ENCODE measurements at regions not wholly inside any gene's neighbourhood (a gene's known extent, or its start where the extent isn't known, plus 50 kb on each side); places are given as distances from the start of the nearest gene placed in this dataset.

- H3K4me1 ChIP-seq (ENCODE audit: control insufficient read depth in 3 of 3, insufficient read depth in 2 of 3, low read depth in 1 of 3, low read length in 2 of 3) = peaks cover 0 to 35% (median 8%) of the 10 kb centered on the region in 3 donors
- H3K27me3 ChIP-seq (ENCODE audit: control insufficient read depth in 3 of 3, insufficient read depth in 3 of 3, low read length in 3 of 3) = no peaks in the 10 kb centered on the region
- FAIRE-seq = no peak
- WGBS, 3 donors = 21 to 38% (median 25%) methylated on average over 8 of the region's 8 CpGs
- H3K9me3 ChIP-seq (ENCODE audit: control insufficient read depth in 2 of 2, insufficient read depth in 1 of 2, low read depth in 1 of 2, low read length in 1 of 2) = peaks cover 0 to 7% of the 10 kb centered on the region in 2 donors
- H3K4me3 ChIP-seq (ENCODE audit: low read depth in 1 of 3, low read length in 3 of 3) = no peak overlapping the region
- H3K27ac ChIP-seq (ENCODE audit: low read depth in 1 of 3, low read length in 2 of 3) = peak overlapping the region; percentile 61 to 92 (median 90)
- no peaks in the 10 kb centered on the region for H3K36me3 ChIP-seq (ENCODE audit: control insufficient read depth in 3 of 3, insufficient read depth in 2 of 3, low read depth in 1 of 3, low read length in 3 of 3)
- DNase-seq = peak; percentile 80 to 93
Measured at GRCh38 chr15:58331913-58332675, 99.7 kb upstream of the LIPC start.

GRCh38 chr15:58332676-58333400 lies 99.0 kb upstream of the LIPC start:
- peaks cover 0 to 35% (median 8%) of the 10 kb centered on the region in 3 donors for H3K4me1 ChIP-seq (ENCODE audit: control insufficient read depth in 3 of 3, insufficient read depth in 2 of 3, low read depth in 1 of 3, low read length in 2 of 3)
- H3K27ac ChIP-seq (ENCODE audit: low read depth in 1 of 3, low read length in 2 of 3) = peak overlapping the region; percentile 61 to 92 (median 90)
- no peak for FAIRE-seq
- DNase-seq = peak; percentile 41 to 49
- H3K9me3 ChIP-seq (ENCODE audit: control insufficient read depth in 2 of 2, insufficient read depth in 1 of 2, low read depth in 1 of 2, low read length in 1 of 2) = peaks cover 0 to 4% of the 10 kb centered on the region in 2 donors
- no peaks in the 10 kb centered on the region for H3K27me3 ChIP-seq (ENCODE audit: control insufficient read depth in 3 of 3, insufficient read depth in 3 of 3, low read length in 3 of 3)
- H3K4me3 ChIP-seq (ENCODE audit: low read depth in 1 of 3, low read length in 3 of 3) = no peak overlapping the region
- H3K36me3 ChIP-seq (ENCODE audit: control insufficient read depth in 3 of 3, insufficient read depth in 2 of 3, low read depth in 1 of 3, low read length in 3 of 3) = no peaks in the 10 kb centered on the region

- Histone ChIP-seq H3K9me3 (ENCODE audit: control insufficient read depth in 2 of 2, insufficient read depth in 1 of 2, low read depth in 1 of 2, low read length in 1 of 2) (peaks cover 0 to 4% of the 10 kb centered on the region in 2 donors), H3K27me3 (ENCODE audit: control insufficient read depth in 3 of 3, insufficient read depth in 3 of 3, low read length in 3 of 3) (no peaks in the 10 kb centered on the region), H3K4me1 (ENCODE audit: control insufficient read depth in 3 of 3, insufficient read depth in 2 of 3, low read depth in 1 of 3, low read length in 2 of 3) (peaks cover 0 to 35% (median 8%) of the 10 kb centered on the region in 3 donors), H3K4me3 (ENCODE audit: low read depth in 1 of 3, low read length in 3 of 3) (no peak overlapping the region), H3K27ac (ENCODE audit: low read depth in 1 of 3, low read length in 2 of 3) (no peak overlapping the region), H3K36me3 (ENCODE audit: control insufficient read depth in 3 of 3, insufficient read depth in 2 of 3, low read depth in 1 of 3, low read length in 3 of 3) (no peaks in the 10 kb centered on the region)
- FAIRE-seq = no peak
- WGBS, 3 donors = 90 to 100% (median 92%) methylated on average over 2 of the region's 2 CpGs
- no peak for DNase-seq
Measured at GRCh38 chr15:58334803-58335202, 97.0 kb upstream of the LIPC start.

- Histone ChIP-seq H3K9me3 (ENCODE audit: control insufficient read depth in 2 of 2, insufficient read depth in 1 of 2, low read depth in 1 of 2, low read length in 1 of 2) (peaks cover 0 to 4% of the 10 kb centered on the region in 2 donors), H3K4me1 (ENCODE audit: control insufficient read depth in 3 of 3, insufficient read depth in 2 of 3, low read depth in 1 of 3, low read length in 2 of 3) (peaks cover 0 to 23% (median 3%) of the 10 kb centered on the region in 3 donors), H3K27ac (ENCODE audit: low read depth in 1 of 3, low read length in 2 of 3) (no peak overlapping the region), H3K27me3 (ENCODE audit: control insufficient read depth in 3 of 3, insufficient read depth in 3 of 3, low read length in 3 of 3) (no peaks in the 10 kb centered on the region), H3K4me3 (ENCODE audit: low read depth in 1 of 3, low read length in 3 of 3) (no peak overlapping the region), H3K36me3 (ENCODE audit: control insufficient read depth in 3 of 3, insufficient read depth in 2 of 3, low read depth in 1 of 3, low read length in 3 of 3) (no peaks in the 10 kb centered on the region)
- WGBS, 3 donors = 53 to 83% (median 62%) methylated on average over 3 of the region's 3 CpGs
- FAIRE-seq = no peak
- no peak for DNase-seq
Measured at GRCh38 chr15:58336161-58336560, 95.6 kb upstream of the LIPC start.

- H3K36me3 ChIP-seq (ENCODE audit: control insufficient read depth in 3 of 3, insufficient read depth in 2 of 3, low read depth in 1 of 3, low read length in 3 of 3) = no peaks in the 10 kb centered on the region
- DNase-seq (no peak), FAIRE-seq (no peak)
- H3K27me3 ChIP-seq (ENCODE audit: control insufficient read depth in 3 of 3, insufficient read depth in 3 of 3, low read length in 3 of 3) = no peaks in the 10 kb centered on the region
- H3K4me1 ChIP-seq (ENCODE audit: control insufficient read depth in 3 of 3, insufficient read depth in 2 of 3, low read depth in 1 of 3, low read length in 2 of 3) = no peaks in the 10 kb centered on the region
- H3K4me3 ChIP-seq (ENCODE audit: low read depth in 1 of 3, low read length in 3 of 3) = no peak overlapping the region
- 65 to 89% (median 82%) methylated on average over 3 of the region's 3 CpGs for WGBS, 3 donors
- no peaks in the 10 kb centered on the region for H3K9me3 ChIP-seq (ENCODE audit: control insufficient read depth in 2 of 2, insufficient read depth in 1 of 2, low read depth in 1 of 2, low read length in 1 of 2)
- no peak overlapping the region for H3K27ac ChIP-seq (ENCODE audit: low read depth in 1 of 3, low read length in 2 of 3)
Measured at GRCh38 chr15:58340176-58340575, 91.6 kb upstream of the LIPC start.

GRCh38 chr15:58342508-58342907 lies 89.3 kb upstream of the LIPC start:
- no peaks in the 10 kb centered on the region for H3K36me3 ChIP-seq (ENCODE audit: control insufficient read depth in 3 of 3, insufficient read depth in 2 of 3, low read depth in 1 of 3, low read length in 3 of 3)
- H3K4me1 ChIP-seq (ENCODE audit: control insufficient read depth in 3 of 3, insufficient read depth in 2 of 3, low read depth in 1 of 3, low read length in 2 of 3) = no peaks in the 10 kb centered on the region
- FAIRE-seq = no peak
- H3K27me3 ChIP-seq (ENCODE audit: control insufficient read depth in 3 of 3, insufficient read depth in 3 of 3, low read length in 3 of 3) = no peaks in the 10 kb centered on the region
- H3K9me3 ChIP-seq (ENCODE audit: control insufficient read depth in 2 of 2, insufficient read depth in 1 of 2, low read depth in 1 of 2, low read length in 1 of 2) = no peaks in the 10 kb centered on the region
- no peak overlapping the region for H3K27ac ChIP-seq (ENCODE audit: low read depth in 1 of 3, low read length in 2 of 3)
- DNase-seq = no peak
- H3K4me3 ChIP-seq (ENCODE audit: low read depth in 1 of 3, low read length in 3 of 3) = no peak overlapping the region
- 78 to 89% (median 80%) methylated on average over 6 of the region's 6 CpGs for WGBS, 3 donors

GRCh38 chr15:58344213-58345070 lies 87.3 kb upstream of the LIPC start:
- Histone ChIP-seq H3K36me3 (ENCODE audit: control insufficient read depth in 3 of 3, insufficient read depth in 2 of 3, low read depth in 1 of 3, low read length in 3 of 3) (no peaks in the 10 kb centered on the region), H3K4me3 (ENCODE audit: low read depth in 1 of 3, low read length in 3 of 3) (no peak overlapping the region), H3K9me3 (ENCODE audit: control insufficient read depth in 2 of 2, insufficient read depth in 1 of 2, low read depth in 1 of 2, low read length in 1 of 2) (no peaks in the 10 kb centered on the region), H3K4me1 (ENCODE audit: control insufficient read depth in 3 of 3, insufficient read depth in 2 of 3, low read depth in 1 of 3, low read length in 2 of 3) (no peaks in the 10 kb centered on the region), H3K27me3 (ENCODE audit: control insufficient read depth in 3 of 3, insufficient read depth in 3 of 3, low read length in 3 of 3) (no peaks in the 10 kb centered on the region), H3K27ac (ENCODE audit: low read depth in 1 of 3, low read length in 2 of 3) (no peak overlapping the region)
- 88 to 92% (median 90%) methylated on average over 5 of the region's 5 CpGs for WGBS, 3 donors
- DNase-seq (no peak), FAIRE-seq (no peak)

- H3K36me3 ChIP-seq (ENCODE audit: control insufficient read depth in 3 of 3, insufficient read depth in 2 of 3, low read depth in 1 of 3, low read length in 3 of 3) = no peaks in the 10 kb centered on the region
- H3K4me1 ChIP-seq (ENCODE audit: control insufficient read depth in 3 of 3, insufficient read depth in 2 of 3, low read depth in 1 of 3, low read length in 2 of 3) = no peaks in the 10 kb centered on the region
- H3K9me3 ChIP-seq (ENCODE audit: control insufficient read depth in 2 of 2, insufficient read depth in 1 of 2, low read depth in 1 of 2, low read length in 1 of 2) = no peaks in the 10 kb centered on the region
- H3K4me3 ChIP-seq (ENCODE audit: low read depth in 1 of 3, low read length in 3 of 3) = no peak overlapping the region
- DNase-seq (no peak), FAIRE-seq (no peak)
- WGBS, 3 donors = 94 to 98% (median 95%) methylated on average over 3 of the region's 3 CpGs
- H3K27ac ChIP-seq (ENCODE audit: low read depth in 1 of 3, low read length in 2 of 3) = no peak overlapping the region
- H3K27me3 ChIP-seq (ENCODE audit: control insufficient read depth in 3 of 3, insufficient read depth in 3 of 3, low read length in 3 of 3) = no peaks in the 10 kb centered on the region
Measured at GRCh38 chr15:58346361-58346760, 85.4 kb upstream of the LIPC start.
